ENCODE measurements at regions not wholly inside any gene's neighbourhood (a gene's known extent, or its start where the extent isn't known, plus 50 kb on each side); places are given as distances from the start of the nearest gene placed in this dataset.

DNA sequence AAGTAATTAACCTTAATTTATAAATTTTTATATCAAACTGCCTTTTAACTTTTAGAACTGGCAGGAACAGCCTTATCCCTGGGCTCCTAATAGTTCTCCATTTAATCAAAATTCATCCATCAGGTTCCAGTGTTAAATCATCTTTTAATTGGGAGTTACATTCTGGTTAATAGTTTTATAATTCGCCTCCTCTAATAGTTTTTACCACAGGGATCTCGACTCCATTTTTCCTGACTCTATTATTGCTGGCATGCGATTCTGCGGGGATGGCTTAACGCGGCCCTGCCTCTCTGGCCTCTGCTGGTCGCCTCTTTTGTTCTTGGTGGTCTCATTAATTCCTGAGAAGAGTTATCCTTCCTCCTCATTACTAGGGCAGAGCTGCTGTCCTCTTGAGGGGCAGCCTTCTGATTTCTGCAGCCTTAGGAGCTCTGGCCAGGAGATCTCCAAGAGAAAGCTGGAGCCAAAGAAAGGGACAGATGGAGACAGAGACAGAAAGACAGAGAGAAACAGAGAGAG lies 71.1 kb downstream of the MRM1 start:
- DNase-seq, result no peak
- no peaks in the 10 kb centered on the region for H3K36me3 ChIP-seq (ENCODE audit: low read depth)
- no peak for ATAC-seq
- no peak overlapping the region for H3K4me3 ChIP-seq
- TF ChIP-seq, protein P1, sequence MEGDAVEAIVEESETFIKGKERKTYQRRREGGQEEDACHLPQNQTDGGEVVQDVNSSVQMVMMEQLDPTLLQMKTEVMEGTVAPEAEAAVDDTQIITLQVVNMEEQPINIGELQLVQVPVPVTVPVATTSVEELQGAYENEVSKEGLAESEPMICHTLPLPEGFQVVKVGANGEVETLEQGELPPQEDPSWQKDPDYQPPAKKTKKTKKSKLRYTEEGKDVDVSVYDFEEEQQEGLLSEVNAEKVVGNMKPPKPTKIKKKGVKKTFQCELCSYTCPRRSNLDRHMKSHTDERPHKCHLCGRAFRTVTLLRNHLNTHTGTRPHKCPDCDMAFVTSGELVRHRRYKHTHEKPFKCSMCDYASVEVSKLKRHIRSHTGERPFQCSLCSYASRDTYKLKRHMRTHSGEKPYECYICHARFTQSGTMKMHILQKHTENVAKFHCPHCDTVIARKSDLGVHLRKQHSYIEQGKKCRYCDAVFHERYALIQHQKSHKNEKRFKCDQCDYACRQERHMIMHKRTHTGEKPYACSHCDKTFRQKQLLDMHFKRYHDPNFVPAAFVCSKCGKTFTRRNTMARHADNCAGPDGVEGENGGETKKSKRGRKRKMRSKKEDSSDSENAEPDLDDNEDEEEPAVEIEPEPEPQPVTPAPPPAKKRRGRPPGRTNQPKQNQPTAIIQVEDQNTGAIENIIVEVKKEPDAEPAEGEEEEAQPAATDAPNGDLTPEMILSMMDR (IDR thresholded peaks at IDR 0.05), result no peak
- no peaks in the 10 kb centered on the region for H3K9me3 ChIP-seq
- intact Hi-C loops (cut with DNase I, micrococcal nuclease), result no loop called here
- no peaks in the 10 kb centered on the region for H3K4me1 ChIP-seq (ENCODE audit: low read depth)

DNA sequence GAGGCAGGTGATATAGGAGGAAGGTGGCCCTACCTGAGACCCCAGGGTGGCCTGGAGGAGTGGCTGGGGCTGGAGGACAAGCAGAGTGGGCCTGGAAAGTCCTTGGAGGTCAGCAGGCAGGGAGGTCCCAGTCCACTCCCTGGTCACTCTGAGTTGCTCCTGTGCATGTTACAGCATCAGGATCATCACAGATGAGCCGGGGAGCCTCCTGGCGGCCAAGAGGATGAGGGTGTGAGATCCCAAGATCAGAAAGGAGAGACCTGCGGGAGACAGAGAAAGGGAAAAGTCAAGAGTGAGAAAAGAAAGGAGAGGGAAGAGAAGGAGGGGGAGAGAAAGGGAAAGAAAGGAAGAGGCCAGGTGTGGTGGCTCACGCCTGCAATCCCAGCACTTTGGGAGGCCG lies 71.7 kb downstream of the MRM1 start:
- no peak for ATAC-seq
- no peaks in the 10 kb centered on the region for H3K9me3 ChIP-seq
- no peak for DNase-seq
- TF ChIP-seq, protein P1 (IDR thresholded peaks at IDR 0.05), result no peak
- H3K4me3 ChIP-seq, result no peak overlapping the region
- no peaks in the 10 kb centered on the region for H3K36me3 ChIP-seq (ENCODE audit: low read depth)
- no peaks in the 10 kb centered on the region for H3K4me1 ChIP-seq (ENCODE audit: low read depth)
- intact Hi-C loops (cut with DNase I, micrococcal nuclease), result no loop called here

DNA sequence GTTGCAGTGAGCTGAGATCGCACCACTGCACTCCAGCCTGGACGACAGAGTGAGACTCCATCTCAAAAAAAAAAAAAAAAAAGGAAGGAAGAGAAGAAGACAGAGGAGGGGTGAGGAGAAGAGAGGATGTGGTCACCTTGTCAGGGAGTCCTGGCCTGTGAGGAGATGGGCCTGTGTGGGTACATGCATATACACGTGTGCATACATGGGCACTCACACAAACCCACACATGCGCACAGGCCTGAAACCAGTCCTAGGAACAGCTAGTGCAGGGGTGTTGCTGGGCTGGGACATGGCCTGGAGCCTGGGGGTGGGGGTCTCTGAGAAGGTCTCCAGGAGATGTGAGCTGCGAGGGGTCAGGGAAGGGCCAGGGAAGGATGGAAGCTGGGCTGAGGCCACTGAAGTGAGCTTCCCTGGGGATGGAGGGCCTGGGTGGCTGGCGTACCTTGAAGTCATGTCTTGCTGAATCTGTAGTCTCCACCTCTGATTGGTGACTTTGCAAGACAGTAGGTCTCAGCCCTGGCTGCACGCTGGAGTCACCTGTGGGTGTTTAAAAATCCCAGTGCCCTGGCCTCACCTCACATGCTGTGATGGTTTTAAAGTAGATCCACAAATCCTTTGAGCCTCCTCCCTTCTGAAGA lies 72.4 kb downstream of the MRM1 start:
- intact Hi-C loops (cut with DNase I, micrococcal nuclease), result no loop called here
- no peak for ATAC-seq
- H3K4me3 ChIP-seq, result no peak overlapping the region
- H3K36me3 ChIP-seq (ENCODE audit: low read depth), result no peaks in the 10 kb centered on the region
- H3K9me3 ChIP-seq, result no peaks in the 10 kb centered on the region
- TF ChIP-seq, protein P1 (IDR thresholded peaks at IDR 0.05), result no peak
- DNase-seq, result no peak
- H3K4me1 ChIP-seq (ENCODE audit: low read depth), result no peaks in the 10 kb centered on the region

DNA sequence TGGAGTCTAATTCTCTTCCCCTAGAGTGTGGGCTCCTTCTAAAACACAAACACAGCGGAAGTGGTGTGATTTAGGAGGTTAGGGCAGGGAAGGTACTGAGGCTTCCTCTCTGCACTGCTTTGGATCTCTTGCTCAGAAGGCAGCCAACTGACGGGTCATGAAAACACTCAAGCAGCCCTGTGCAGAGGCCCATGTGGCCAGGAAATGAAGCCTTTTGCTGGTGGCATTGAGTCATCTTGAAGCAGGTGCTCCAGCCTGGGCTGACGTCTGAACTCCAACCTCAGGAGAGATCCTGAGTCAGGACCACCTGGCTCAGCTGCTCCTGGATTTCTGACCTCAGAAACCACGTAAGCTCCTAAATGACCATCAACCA lies 72.9 kb downstream of the MRM1 start:
- Histone ChIP-seq H3K4me1 (ENCODE audit: low read depth) (no peaks in the 10 kb centered on the region), H3K9me3 (no peaks in the 10 kb centered on the region), H3K36me3 (ENCODE audit: low read depth) (no peaks in the 10 kb centered on the region), H3K4me3 (no peak overlapping the region)
- TF ChIP-seq, protein P1 (IDR thresholded peaks at IDR 0.05), result no peak
- no peak for DNase-seq
- intact Hi-C loops (cut with DNase I, micrococcal nuclease), result no loop called here
- peak; percentile 64 for ATAC-seq

DNA sequence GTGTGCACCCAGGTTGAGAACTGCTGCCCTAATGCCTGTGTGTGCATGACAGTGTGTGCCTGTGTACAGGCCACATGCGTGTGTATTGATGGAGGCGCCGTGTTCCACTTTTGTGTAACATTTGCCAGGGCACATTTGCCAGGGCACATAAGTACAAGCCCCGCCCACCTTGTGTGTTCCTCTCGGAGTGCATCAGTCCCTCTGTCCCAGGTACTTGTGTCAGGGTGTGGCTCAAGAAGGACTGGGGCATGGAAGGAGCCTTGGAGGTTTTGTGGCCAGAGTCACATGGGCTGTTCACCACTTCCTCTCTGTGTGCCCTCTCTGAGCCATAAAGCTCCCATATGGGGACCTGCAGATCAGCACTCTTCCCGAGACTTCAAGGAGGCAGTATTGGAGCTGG lies 73.9 kb downstream of the MRM1 start:
- Histone ChIP-seq H3K4me3 (no peak overlapping the region), H3K4me1 (ENCODE audit: low read depth) (no peaks in the 10 kb centered on the region), H3K9me3 (no peaks in the 10 kb centered on the region), H3K36me3 (ENCODE audit: low read depth) (no peaks in the 10 kb centered on the region)
- DNase-seq, result no peak
- intact Hi-C loops (cut with DNase I, micrococcal nuclease), result no loop called here
- ATAC-seq, result peak; percentile 51
- TF ChIP-seq, protein P1 (IDR thresholded peaks at IDR 0.05), result no peak

DNA sequence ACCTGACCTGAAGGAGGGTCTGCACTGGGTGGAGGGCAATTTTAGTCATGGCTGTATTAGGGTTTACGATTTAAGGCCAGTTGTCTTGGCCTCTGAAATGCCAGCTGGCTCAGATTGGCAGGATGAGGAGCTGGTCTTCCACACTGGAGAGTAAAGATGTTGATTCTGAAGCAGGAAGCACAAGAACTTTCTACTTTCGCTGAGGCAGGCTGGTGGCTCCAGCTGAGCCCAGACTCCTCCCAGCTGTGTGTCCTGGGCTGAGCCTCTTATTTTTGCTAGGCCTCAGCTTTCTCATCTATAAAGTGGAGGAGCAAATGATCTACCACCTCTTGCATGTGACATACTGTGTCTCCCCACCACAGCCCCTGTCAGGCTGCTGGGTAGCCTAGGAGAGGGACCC lies 74.4 kb downstream of the MRM1 start:
- no peak for DNase-seq
- ATAC-seq, result peak; percentile 28
- Histone ChIP-seq H3K9me3 (no peaks in the 10 kb centered on the region), H3K4me1 (ENCODE audit: low read depth) (no peaks in the 10 kb centered on the region), H3K4me3 (no peak overlapping the region), H3K36me3 (ENCODE audit: low read depth) (no peaks in the 10 kb centered on the region)
- TF ChIP-seq, protein P1 (IDR thresholded peaks at IDR 0.05), result no peak
- intact Hi-C loops (cut with DNase I, micrococcal nuclease), result no loop called here
